B cell (primary cell): ENCODE measurements at regions not wholly inside any gene's neighbourhood (a gene's known extent, or its start where the extent isn't known, plus 50 kb on each side); places are given as distances from the start of the nearest gene placed in this dataset.

Experiments
- ATAC-seq: fragments of 200-7000 bp; cut with Tn5 transposase; one replicate; pipeline ENCODE4 v1.10.0; 2021; ENCODE audit warnings: low read depth, mild to moderate bottlenecking, moderate number of reproducible peaks, moderate library complexity
- CTCF ChIA-PET: fragments of 350-600 bp; sonication (Branson Sonifier 250); formaldehyde crosslinking; loops from one replicate; lab custom pipeline; 2021; ENCODE audit warnings: antibody characterized with exemption, inconsistent platforms; lab: Charles Lee
- POLR2A ChIA-PET: fragments of 350-600 bp; sonication (Branson Sonifier 250); formaldehyde crosslinking; loops from one replicate; lab custom pipeline; 2021; ENCODE audit warnings: antibody characterized with exemption; lab: Charles Lee
- DNase-seq: peaks from one replicate; pipeline ENCODE4 v3.0.0; 2013
- H2AFZ ChIP-seq: 2 replicates; pipeline ENCODE4 v1.6.1; 2012; ENCODE audit warnings: mild to moderate bottlenecking, low read depth, low read length; ENCODE audit not compliant: insufficient read depth, poor library complexity, severe bottlenecking
- H3K27ac ChIP-seq, 2 donors: 1 replicate in 1 of 2; 2 replicates in 1 of 2; pipeline ENCODE4 v1.5.1; 2012 to 2013; ENCODE audit warnings: low read length in 2 of 2, mild to moderate bottlenecking in 2 of 2, moderate library complexity in 1 of 2
- H3K27me3 ChIP-seq, 4 experiments: fragments of 200-600 bp in 1 of 4; sonication (generic) in 1 of 4; replicated peaks in 1 of 4; 1 replicate in 2 of 4; 2 replicates in 2 of 4; pipeline versions ENCODE4 v1.6.1 to v1.7.0; 2013 to 2016; ENCODE audit warnings: low read length in 3 of 4, mild to moderate bottlenecking in 2 of 4, mixed read lengths in 1 of 4, moderate library complexity in 1 of 4; ENCODE audit not compliant: insufficient read depth in 4 of 4, control insufficient read depth in 3 of 4; ENCODE audit errors: control extremely low read depth in 1 of 4
- H3K36me3 ChIP-seq, 2 experiments: replicated peaks in 1 of 2; 1 replicate in 1 of 2; 2 replicates in 1 of 2; pipeline versions ENCODE4 v1.6.1 to v1.7.1; 2013; ENCODE audit warnings: low read length in 1 of 2; ENCODE audit not compliant: insufficient read depth in 2 of 2, control insufficient read depth in 1 of 2; ENCODE audit errors: control extremely low read depth in 1 of 2, extremely low read depth in 1 of 2
- H3K4me1 ChIP-seq, 2 donors: fragments of 200-600 bp in 1 of 2; sonication (generic) in 1 of 2; 1 replicate in 1 of 2; 2 replicates in 1 of 2; pipeline versions ENCODE4 v1.5.1 to v1.6.1; 2013 to 2017; ENCODE audit warnings: low read length in 2 of 2; ENCODE audit not compliant: control insufficient read depth in 2 of 2, insufficient read depth in 2 of 2
- H3K4me2 ChIP-seq: replicated peaks from 2 replicates; pipeline ENCODE3; 2012; ENCODE audit warnings: mild to moderate bottlenecking, low read depth, low read length; ENCODE audit not compliant: poor library complexity, severe bottlenecking
- H3K4me3 ChIP-seq, 5 experiments: fragments of 200-600 bp in 1 of 5; sonication (generic) in 1 of 5; 1 replicate in 3 of 5; 2 replicates in 2 of 5; pipeline versions ENCODE4 v1.5.1 to v1.7.0; 2011 to 2016; ENCODE audit warnings: low read length in 4 of 5, mild to moderate bottlenecking in 4 of 5, low read depth in 2 of 5, control low read depth in 1 of 5, moderate library complexity in 1 of 5; ENCODE audit not compliant: insufficient read depth in 1 of 5; ENCODE audit errors: control extremely low read depth in 1 of 5, extremely low read depth in 1 of 5
- H3K79me2 ChIP-seq: fragments of 200-600 bp; sonication (generic); one replicate; pipeline ENCODE4 v1.6.0; 2016; ENCODE audit warnings: low read length; ENCODE audit not compliant: control insufficient read depth, insufficient read depth
- H3K9ac ChIP-seq: fragments of 200-600 bp; sonication (generic); 2 replicates; pipeline ENCODE4 v1.6.1; 2017; ENCODE audit warnings: mild to moderate bottlenecking, low read length, moderate library complexity
- H3K9me3 ChIP-seq, 3 donors: one replicate each; pipeline versions ENCODE4 v1.6.1 to v1.7.1; 2013; ENCODE audit warnings: low read length in 2 of 3; ENCODE audit not compliant: control insufficient read depth in 2 of 3, insufficient read depth in 1 of 3; ENCODE audit errors: control extremely low read depth in 1 of 3
- H4K20me1 ChIP-seq: 2 replicates; pipeline ENCODE4 v1.6.0; 2012; ENCODE audit warnings: mild to moderate bottlenecking, low read length; ENCODE audit not compliant: insufficient read depth, control insufficient read depth, poor library complexity, severe bottlenecking
- H3K27ac Mint-ChIP-seq: one replicate; pipeline ENCODE4 v1.8.0; 2021; ENCODE audit warnings: mixed read lengths
- H3K27me3 Mint-ChIP-seq: one replicate; pipeline ENCODE4 v1.8.0; 2021; ENCODE audit warnings: mixed read lengths
- H3K4me1 Mint-ChIP-seq: one replicate; pipeline ENCODE4 v1.8.0; 2021; ENCODE audit warnings: mixed read lengths
- H3K4me3 Mint-ChIP-seq: one replicate; pipeline ENCODE4 v1.8.0; 2021; ENCODE audit warnings: mixed read lengths
- H3K9me3 Mint-ChIP-seq: one replicate; pipeline ENCODE4 v1.8.0; 2022; ENCODE audit warnings: mixed read lengths; ENCODE audit not compliant: insufficient read depth
- EZH2 ChIP-seq: IDR thresholded peaks from 2 replicates; pipeline ENCODE4 v1.6.1; 2012; ENCODE audit warnings: borderline replicate concordance, low read depth, mild to moderate bottlenecking, moderate library complexity, low read length; ENCODE audit not compliant: insufficient read depth, poor library complexity, severe bottlenecking
- WGBS: methylation state at CpG from one replicate; pipeline ENCODE4 v1.1.5; 2013; ENCODE audit warnings: missing lambda C conversion rate; ENCODE audit not compliant: insufficient coverage; 5-methylcytosine and 5-hydroxymethylcytosine counted together
- intact Hi-C: fragments of 100-400 bp; cut with micrococcal nuclease; formaldehyde crosslinking; loops from one replicate; pipeline ENCODE4 v1.10.0; 2022
- TF ChIP-seq, protein P1 (sequence below): fragments of 200-600 bp; IDR thresholded peaks from one replicate; pipeline ENCODE4 v1.8.0; 2022; ENCODE audit warnings: antibody characterized with exemption, mild to moderate bottlenecking

DNA sequence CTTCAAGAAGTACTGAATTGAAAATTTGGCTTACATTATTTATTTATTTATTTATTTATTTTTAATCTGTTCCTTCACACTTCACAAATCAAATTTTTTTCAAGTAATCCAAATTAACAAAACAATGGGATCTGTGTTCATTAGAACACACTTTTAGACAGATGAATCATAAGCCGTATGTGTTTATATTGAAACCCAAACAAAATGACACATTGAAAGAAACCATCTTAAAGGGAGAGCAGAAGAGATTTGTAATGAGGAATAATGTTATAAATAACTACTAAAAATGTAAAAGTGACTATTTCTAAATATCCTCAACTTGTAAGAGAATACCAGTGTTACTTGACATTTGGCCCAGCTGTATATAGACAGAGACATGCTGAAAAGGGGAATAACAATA lies 991.0 kb upstream of the CHAC2 start:
- H3K36me3 ChIP-seq, result no peaks in the 10 kb centered on the region
- no peak for DNase-seq
- CTCF ChIA-PET, result no interaction called here

DNA sequence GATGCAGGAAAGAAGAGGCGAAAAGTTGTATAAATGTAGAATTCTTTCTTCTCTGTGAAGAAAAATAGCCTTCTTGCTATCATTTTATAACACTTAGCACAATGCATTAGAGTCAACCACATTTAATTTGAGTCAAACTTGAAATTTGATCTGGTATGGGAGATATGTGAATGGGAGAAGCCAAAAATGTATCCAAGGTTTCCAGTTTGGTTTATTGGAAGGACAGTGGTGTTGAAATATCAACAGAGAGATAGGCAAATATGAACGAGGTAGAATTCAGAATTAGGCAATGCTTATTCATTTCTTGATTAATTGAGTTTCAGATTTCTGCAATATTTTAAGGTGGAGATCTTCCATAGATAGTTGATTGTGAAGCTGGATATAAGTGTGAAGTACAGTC lies 991.9 kb upstream of the CHAC2 start:
- Mint-ChIP-seq H3K4me3 (no peak overlapping the region), H3K9me3 (no peaks in the 10 kb centered on the region), H3K27me3 (no peaks in the 10 kb centered on the region), H3K4me1 (no peaks in the 10 kb centered on the region), H3K27ac (no peak overlapping the region)
- CTCF ChIA-PET, result no interaction called here
- DNase-seq (no peak), ATAC-seq (no peak)
- no peaks in the 10 kb centered on the region for H4K20me1 ChIP-seq
- H3K27ac ChIP-seq, result no peak overlapping the region
- H3K4me3 ChIP-seq, result no peak overlapping the region
- no peak overlapping the region for H3K9ac ChIP-seq
- H3K9me3 ChIP-seq, result no peaks in the 10 kb centered on the region
- POLR2A ChIA-PET, result no interaction called here
- no peak overlapping the region for H3K4me2 ChIP-seq
- no peaks in the 10 kb centered on the region for H3K79me2 ChIP-seq
- no peaks in the 10 kb centered on the region for H3K4me1 ChIP-seq
- no peak overlapping the region for H2AFZ ChIP-seq
- intact Hi-C loops, result no loop called here
- H3K36me3 ChIP-seq, result no peaks in the 10 kb centered on the region
- TF ChIP-seq, protein P1, sequence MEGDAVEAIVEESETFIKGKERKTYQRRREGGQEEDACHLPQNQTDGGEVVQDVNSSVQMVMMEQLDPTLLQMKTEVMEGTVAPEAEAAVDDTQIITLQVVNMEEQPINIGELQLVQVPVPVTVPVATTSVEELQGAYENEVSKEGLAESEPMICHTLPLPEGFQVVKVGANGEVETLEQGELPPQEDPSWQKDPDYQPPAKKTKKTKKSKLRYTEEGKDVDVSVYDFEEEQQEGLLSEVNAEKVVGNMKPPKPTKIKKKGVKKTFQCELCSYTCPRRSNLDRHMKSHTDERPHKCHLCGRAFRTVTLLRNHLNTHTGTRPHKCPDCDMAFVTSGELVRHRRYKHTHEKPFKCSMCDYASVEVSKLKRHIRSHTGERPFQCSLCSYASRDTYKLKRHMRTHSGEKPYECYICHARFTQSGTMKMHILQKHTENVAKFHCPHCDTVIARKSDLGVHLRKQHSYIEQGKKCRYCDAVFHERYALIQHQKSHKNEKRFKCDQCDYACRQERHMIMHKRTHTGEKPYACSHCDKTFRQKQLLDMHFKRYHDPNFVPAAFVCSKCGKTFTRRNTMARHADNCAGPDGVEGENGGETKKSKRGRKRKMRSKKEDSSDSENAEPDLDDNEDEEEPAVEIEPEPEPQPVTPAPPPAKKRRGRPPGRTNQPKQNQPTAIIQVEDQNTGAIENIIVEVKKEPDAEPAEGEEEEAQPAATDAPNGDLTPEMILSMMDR, result no peak
- TF ChIP-seq EZH2, result no peak
- H3K27me3 ChIP-seq, result no peaks in the 10 kb centered on the region
- 40% methylated on average over 1 of the region's 2 CpGs for WGBS

More for the DNA sequence above, 991.0 kb upstream of the CHAC2 start:
- no peak for TF ChIP-seq EZH2
- TF ChIP-seq, protein P1, result no peak
- Mint-ChIP-seq H3K27ac (no peak overlapping the region), H3K4me3 (no peak overlapping the region), H3K4me1 (no peaks in the 10 kb centered on the region), H3K27me3 (no peaks in the 10 kb centered on the region), H3K9me3 (no peaks in the 10 kb centered on the region)
- Histone ChIP-seq H4K20me1 (no peaks in the 10 kb centered on the region), H3K9ac (no peak overlapping the region), H3K27me3 (no peaks in the 10 kb centered on the region), H3K4me1 (no peaks in the 10 kb centered on the region), H3K9me3 (no peaks in the 10 kb centered on the region), H3K27ac (no peak overlapping the region), H3K4me2 (no peak overlapping the region), H2AFZ (no peak overlapping the region), H3K79me2 (no peaks in the 10 kb centered on the region), H3K4me3 (no peak overlapping the region)
- intact Hi-C loops, result no loop called here
- no CpG with 5 or more reads among the region's 1 CpG for WGBS
- no peak for ATAC-seq
- POLR2A ChIA-PET, result no interaction called here
